ENCODE measurements at regions not wholly inside any gene's neighbourhood (a gene's known extent, or its start where the extent isn't known, plus 50 kb on each side); places are given as distances from the start of the nearest gene placed in this dataset.

DNA sequence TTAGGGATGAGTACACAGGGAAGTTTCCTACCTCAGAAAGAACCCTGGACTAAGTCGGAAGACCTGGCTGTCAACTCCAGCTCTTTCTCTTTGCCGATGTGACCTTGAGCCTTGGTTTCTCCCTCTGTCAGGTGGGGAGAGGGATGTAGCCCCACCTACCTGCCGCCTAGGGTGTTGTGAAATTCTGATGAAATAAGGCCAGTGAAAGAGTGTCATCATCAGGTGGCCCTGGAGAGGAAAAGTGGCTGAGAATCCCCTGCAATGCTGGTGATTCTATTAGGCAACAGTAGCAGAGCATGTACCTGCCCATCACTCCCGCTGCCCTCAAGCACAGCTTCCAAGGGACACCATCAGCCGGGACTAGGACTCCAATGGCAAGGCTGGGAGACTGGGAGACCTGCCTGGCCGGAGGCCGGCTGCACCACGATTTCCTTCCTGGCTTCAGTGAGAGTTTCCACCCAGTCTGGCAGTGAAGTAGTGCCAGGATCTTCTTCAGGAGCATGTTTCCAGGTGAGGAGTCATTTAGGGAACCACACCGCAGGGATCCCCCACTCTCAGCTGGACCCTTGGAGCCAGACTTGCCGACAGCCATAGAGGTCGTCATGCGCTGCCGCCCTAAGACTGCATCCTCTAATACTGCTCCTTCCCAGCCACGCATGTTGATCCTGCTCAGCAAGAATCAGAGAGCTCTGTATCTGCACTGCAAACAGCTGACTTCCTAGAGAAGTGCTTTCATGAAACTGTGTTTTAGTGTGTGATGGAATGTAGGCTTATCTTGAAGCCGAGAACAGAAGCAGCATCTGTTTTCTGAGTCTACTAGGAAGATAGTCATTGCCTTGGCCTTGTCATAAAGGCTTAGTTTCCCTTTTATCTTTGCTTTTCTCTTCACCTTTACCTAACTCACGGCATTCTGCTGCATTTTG, 88.0 kb upstream of the F3 start:
- TF ChIP-seq ISL1 (CRISPR knock-in tag; IDR thresholded peaks at IDR 0.05) (no peak), TSHZ2 (CRISPR knock-in tag; IDR thresholded peaks at IDR 0.05) (no peak), CSDC2 (CRISPR knock-in tag; IDR thresholded peaks at IDR 0.05) (no peak), TOX (CRISPR knock-in tag; IDR thresholded peaks at IDR 0.05; ENCODE audit: borderline replicate concordance) (no peak), ZFP3 (CRISPR knock-in tag; IDR thresholded peaks at IDR 0.05) (no peak), ZNF8 (CRISPR knock-in tag; IDR thresholded peaks at IDR 0.05) (no peak)
- ATAC-seq, result no peak

DNA sequence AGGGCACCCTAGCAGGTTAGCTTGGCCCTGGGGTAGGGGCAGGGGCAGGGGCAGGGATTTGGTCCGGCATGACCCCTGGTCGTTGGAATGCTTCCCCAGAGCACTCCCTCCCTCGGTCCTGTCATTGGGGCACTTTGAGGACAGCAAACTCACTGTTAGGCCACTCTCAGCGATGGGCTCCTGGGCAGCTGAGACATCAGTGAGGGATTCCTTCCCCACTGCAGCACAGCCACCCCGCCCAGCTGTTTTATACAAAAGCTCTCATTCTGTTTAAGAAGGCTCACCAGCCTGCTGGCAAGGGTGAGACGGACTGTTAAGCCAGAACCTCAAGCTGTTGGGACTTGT, 86.9 kb upstream of the F3 start:
- no peak for ATAC-seq
- TF ChIP-seq ISL1 (CRISPR knock-in tag; IDR thresholded peaks at IDR 0.05) (no peak), TOX (CRISPR knock-in tag; IDR thresholded peaks at IDR 0.05; ENCODE audit: borderline replicate concordance) (no peak), TSHZ2 (CRISPR knock-in tag; IDR thresholded peaks at IDR 0.05) (no peak), ZFP30 (CRISPR knock-in tag; IDR thresholded peaks at IDR 0.05) (no peak), ARNTL (CRISPR knock-in tag; IDR thresholded peaks at IDR 0.05; ENCODE audit: borderline replicate concordance, low read depth) (no peak), GLIS3 (CRISPR knock-in tag; IDR thresholded peaks at IDR 0.05) (no peak), ZFP3 (CRISPR knock-in tag; IDR thresholded peaks at IDR 0.05) (no peak), CSDC2 (CRISPR knock-in tag; IDR thresholded peaks at IDR 0.05) (no peak), ESRRG (CRISPR knock-in tag; IDR thresholded peaks at IDR 0.05) (no peak), ZNF565 (CRISPR knock-in tag; conservative IDR thresholded peaks at IDR 0.05; ENCODE audit: low read depth) (no peak), PPARA (CRISPR knock-in tag; IDR thresholded peaks at IDR 0.05; ENCODE audit: borderline replicate concordance) (no peak), PATZ1 (CRISPR knock-in tag; IDR thresholded peaks at IDR 0.05; ENCODE audit: borderline replicate concordance) (no peak), RARB (CRISPR knock-in tag; IDR thresholded peaks at IDR 0.05) (no peak), BACH2 (CRISPR knock-in tag; IDR thresholded peaks at IDR 0.05; ENCODE audit: borderline replicate concordance) (no peak), CSRNP3 (CRISPR knock-in tag; IDR thresholded peaks at IDR 0.05) (no peak), SNAI2 (CRISPR knock-in tag; IDR thresholded peaks at IDR 0.05) (no peak), TCF4 (CRISPR knock-in tag; IDR thresholded peaks at IDR 0.05; ENCODE audit: borderline replicate concordance) (no peak)
- TF ChIP-seq, protein P1, sequence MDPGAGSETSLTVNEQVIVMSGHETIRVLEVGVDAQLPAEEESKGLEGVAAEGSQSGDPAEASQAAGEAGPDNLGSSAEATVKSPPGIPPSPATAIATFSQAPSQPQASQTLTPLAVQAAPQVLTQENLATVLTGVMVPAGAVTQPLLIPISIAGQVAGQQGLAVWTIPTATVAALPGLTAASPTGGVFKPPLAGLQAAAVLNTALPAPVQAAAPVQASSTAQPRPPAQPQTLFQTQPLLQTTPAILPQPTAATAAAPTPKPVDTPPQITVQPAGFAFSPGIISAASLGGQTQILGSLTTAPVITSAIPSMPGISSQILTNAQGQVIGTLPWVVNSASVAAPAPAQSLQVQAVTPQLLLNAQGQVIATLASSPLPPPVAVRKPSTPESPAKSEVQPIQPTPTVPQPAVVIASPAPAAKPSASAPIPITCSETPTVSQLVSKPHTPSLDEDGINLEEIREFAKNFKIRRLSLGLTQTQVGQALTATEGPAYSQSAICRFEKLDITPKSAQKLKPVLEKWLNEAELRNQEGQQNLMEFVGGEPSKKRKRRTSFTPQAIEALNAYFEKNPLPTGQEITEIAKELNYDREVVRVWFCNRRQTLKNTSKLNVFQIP (CRISPR knock-in tag; IDR thresholded peaks at IDR 0.05; ENCODE audit: borderline replicate concordance, low read depth), result no peak
